Lung (tissue), 11 donors: ENCODE measurements at regions not wholly inside any gene's neighbourhood (a gene's known extent, or its start where the extent isn't known, plus 50 kb on each side); places are given as distances from the start of the nearest gene placed in this dataset.

Source experiments
- ATAC-seq: fragments of 200-7000 bp; cut with Tn5 transposase; one replicate; pipeline ENCODE4 v1.9.1; 2020; ENCODE audit warnings: moderate number of reproducible peaks; ENCODE audit not compliant: insufficient read depth, low FRiP score
- DNase-seq, 3 donors: peaks; one replicate each; pipeline ENCODE4 v3.0.0-alpha.2; 2013 to 2017
- H3K27ac ChIP-seq, 2 donors: one replicate each; pipeline ENCODE4 v1.5.1; 2013; ENCODE audit warnings: mild to moderate bottlenecking in 2 of 2, moderate library complexity in 2 of 2, control low read depth in 1 of 2, inconsistent platforms in 1 of 2, low read depth in 1 of 2, low read length in 1 of 2
- H3K27me3 ChIP-seq, 3 donors: one replicate each; pipeline ENCODE4 v1.5.1; 2013; ENCODE audit warnings: low read length in 2 of 3; ENCODE audit not compliant: control insufficient read depth in 3 of 3, insufficient read depth in 3 of 3
- H3K36me3 ChIP-seq, 4 donors: one replicate each; pipeline ENCODE4 v1.5.1; 2013; ENCODE audit warnings: low read length in 4 of 4, mild to moderate bottlenecking in 1 of 4, moderate library complexity in 1 of 4; ENCODE audit not compliant: control insufficient read depth in 4 of 4, insufficient read depth in 4 of 4
- H3K4me1 ChIP-seq, 5 donors: one replicate each; pipeline ENCODE4 v1.5.1; 2013; ENCODE audit warnings: low read length in 5 of 5, mild to moderate bottlenecking in 2 of 5, moderate library complexity in 1 of 5; ENCODE audit not compliant: control insufficient read depth in 5 of 5, insufficient read depth in 5 of 5
- H3K4me3 ChIP-seq: one replicate; pipeline ENCODE4 v1.5.1; 2013; ENCODE audit warnings: mild to moderate bottlenecking, control low read depth, moderate library complexity
- H3K9ac ChIP-seq, 2 donors: one replicate each; pipeline ENCODE4 v1.5.1; 2013; ENCODE audit warnings: low read length in 2 of 2, control low read depth in 1 of 2; ENCODE audit not compliant: insufficient read depth in 1 of 2
- H3K9me3 ChIP-seq, 4 donors: one replicate each; pipeline ENCODE4 v1.5.1; 2013; ENCODE audit warnings: low read length in 3 of 4, mild to moderate bottlenecking in 1 of 4, moderate library complexity in 1 of 4; ENCODE audit not compliant: control insufficient read depth in 4 of 4, insufficient read depth in 3 of 4
- WGBS, 2 donors: extraction: QIAGEN DNeasy Blood & Tissue Kit; methylation state at CpG; one replicate each; pipeline ENCODE4 v1.1.7; 2013; 5-methylcytosine and 5-hydroxymethylcytosine counted together
- TF ChIP-seq, protein P1 (sequence below): IDR thresholded peaks from 2 replicates; pipeline ENCODE4 v1.5.1; 2012; ENCODE audit warnings: mild to moderate bottlenecking; ENCODE audit errors: control extremely low read depth, extremely low read depth
- donor health status: control.
- donor health status: control.
- donor health status: Bipolar disorder and iron deficiency.
- donor health status: healthy.
- donor health status: DM: yes; HTN: yes; CAD: no.

- Histone ChIP-seq H3K4me1 (no peaks in the 10 kb centered on the region), H3K36me3 (no peaks in the 10 kb centered on the region), H3K27ac (no peak overlapping the region), H3K9ac (no peak overlapping the region), H3K27me3 (peaks cover 0 to 18% (median 14%) of the 10 kb centered on the region in 3 donors), H3K9me3 (no peaks in the 10 kb centered on the region), H3K4me3 (no peak overlapping the region)
- 77 to 83% methylated on average over 5 of the region's 5 CpGs for WGBS, 2 donors
- DNase-seq, result no peak
- no peak for ATAC-seq
- TF ChIP-seq, protein P1, sequence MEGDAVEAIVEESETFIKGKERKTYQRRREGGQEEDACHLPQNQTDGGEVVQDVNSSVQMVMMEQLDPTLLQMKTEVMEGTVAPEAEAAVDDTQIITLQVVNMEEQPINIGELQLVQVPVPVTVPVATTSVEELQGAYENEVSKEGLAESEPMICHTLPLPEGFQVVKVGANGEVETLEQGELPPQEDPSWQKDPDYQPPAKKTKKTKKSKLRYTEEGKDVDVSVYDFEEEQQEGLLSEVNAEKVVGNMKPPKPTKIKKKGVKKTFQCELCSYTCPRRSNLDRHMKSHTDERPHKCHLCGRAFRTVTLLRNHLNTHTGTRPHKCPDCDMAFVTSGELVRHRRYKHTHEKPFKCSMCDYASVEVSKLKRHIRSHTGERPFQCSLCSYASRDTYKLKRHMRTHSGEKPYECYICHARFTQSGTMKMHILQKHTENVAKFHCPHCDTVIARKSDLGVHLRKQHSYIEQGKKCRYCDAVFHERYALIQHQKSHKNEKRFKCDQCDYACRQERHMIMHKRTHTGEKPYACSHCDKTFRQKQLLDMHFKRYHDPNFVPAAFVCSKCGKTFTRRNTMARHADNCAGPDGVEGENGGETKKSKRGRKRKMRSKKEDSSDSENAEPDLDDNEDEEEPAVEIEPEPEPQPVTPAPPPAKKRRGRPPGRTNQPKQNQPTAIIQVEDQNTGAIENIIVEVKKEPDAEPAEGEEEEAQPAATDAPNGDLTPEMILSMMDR, result no peak
These were observed 423.2 kb downstream of the PREX1 start for GRCh38 chr20:48404598-48404997.

DNA sequence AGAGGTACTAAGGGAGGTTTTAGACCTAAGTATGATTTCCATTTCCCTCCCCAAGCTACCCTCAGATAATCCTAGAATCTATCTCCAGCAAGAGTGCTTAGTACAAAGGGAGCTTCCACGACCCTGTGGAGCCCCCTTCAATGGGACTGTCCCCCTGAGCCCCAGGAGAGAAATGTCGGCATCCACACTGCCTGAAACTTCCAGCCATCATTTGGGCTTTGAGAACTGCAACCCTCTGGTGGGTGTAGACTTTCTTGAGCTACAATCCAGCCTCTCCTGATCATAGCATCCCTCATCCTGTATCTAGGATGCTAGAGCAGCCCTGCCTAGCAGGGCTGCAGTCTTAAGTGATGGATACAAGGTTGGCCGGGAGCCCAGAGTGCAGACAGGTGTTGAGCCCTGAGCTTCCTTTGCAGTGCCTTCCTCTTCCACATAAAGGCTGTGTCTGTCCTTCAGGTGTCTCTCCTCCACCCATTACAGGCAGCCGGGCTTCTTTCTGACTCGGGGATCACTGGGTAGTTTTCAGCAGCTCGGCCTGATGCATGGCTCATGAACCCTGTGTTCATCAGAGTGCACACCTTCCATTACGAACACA is 424.5 kb downstream of the PREX1 start:
- TF ChIP-seq, protein P1, result no peak
- ATAC-seq, result no peak

DNA sequence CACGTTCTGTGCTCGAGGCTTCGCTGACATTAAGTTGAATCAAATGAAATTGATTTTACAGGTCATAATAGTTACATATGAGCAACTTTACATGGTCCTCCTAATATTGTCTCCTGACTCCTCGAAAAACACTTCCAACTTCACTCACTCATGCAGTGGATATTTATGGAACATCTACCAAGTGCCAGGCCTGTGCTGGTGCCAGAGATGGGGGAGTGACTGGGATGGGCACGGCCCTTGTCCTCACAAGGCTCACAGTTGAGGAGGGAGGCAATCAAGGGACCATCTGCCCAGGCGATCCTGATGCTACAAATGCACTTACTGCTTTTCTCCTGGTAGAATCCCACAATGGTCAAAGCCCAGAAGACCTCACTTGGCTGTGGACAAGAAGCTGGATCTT is 426.4 kb downstream of the PREX1 start:
- DNase-seq (no peak), ATAC-seq (no peak)
- H3K27ac ChIP-seq, result no peak overlapping the region
- H3K9ac ChIP-seq, result no peak overlapping the region
- no peak overlapping the region for H3K4me3 ChIP-seq
- H3K9me3 ChIP-seq, result no peaks in the 10 kb centered on the region
- TF ChIP-seq, protein P1, result no peak
- peaks cover 0 to 14% (median 11%) of the 10 kb centered on the region in 3 donors for H3K27me3 ChIP-seq
- peaks cover 0 to 23% (median 3%) of the 10 kb centered on the region in 5 donors for H3K4me1 ChIP-seq
- H3K36me3 ChIP-seq, result no peaks in the 10 kb centered on the region
- WGBS, 2 donors, result 82 to 92% methylated on average over 6 of the region's 6 CpGs

More for the DNA sequence above, 424.5 kb downstream of the PREX1 start:
- DNase-seq, result no peak
- Histone ChIP-seq H3K4me3 (no peak overlapping the region), H3K9me3 (no peaks in the 10 kb centered on the region), H3K9ac (no peak overlapping the region), H3K27ac (no peak overlapping the region), H3K36me3 (no peaks in the 10 kb centered on the region), H3K27me3 (peaks cover 0 to 18% (median 10%) of the 10 kb centered on the region in 3 donors), H3K4me1 (peaks cover 0 to 8% (median 0%) of the 10 kb centered on the region in 5 donors)
- 80 to 87% methylated on average over 7 of the region's 7 CpGs for WGBS, 2 donors

DNA sequence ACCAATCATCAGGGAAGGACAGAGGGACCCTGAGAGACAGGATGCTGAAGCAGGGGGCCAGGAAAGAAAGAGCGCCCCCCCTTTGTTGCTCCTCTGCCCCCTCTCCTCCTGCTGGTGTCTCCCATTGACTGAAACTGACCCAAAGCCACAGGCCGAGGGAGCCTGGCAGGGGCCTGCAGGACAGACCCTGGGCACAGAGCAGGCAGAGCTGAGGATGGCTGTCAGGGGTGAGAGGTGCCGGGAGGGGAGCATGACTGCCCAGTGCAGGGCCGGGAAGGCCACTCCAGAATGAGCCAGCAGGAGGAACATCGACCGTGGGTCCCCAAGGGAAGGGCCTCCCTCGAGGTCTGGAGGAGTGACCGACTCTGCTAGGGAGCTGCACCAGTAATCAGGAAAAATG is 427.8 kb downstream of the PREX1 start:
- 73 to 80% methylated on average over 8 of the region's 8 CpGs for WGBS, 2 donors

More for the DNA sequence above, 427.8 kb downstream of the PREX1 start:
- H3K9ac ChIP-seq, result no peak overlapping the region
- peaks cover 0 to 26% (median 22%) of the 10 kb centered on the region in 3 donors for H3K27me3 ChIP-seq
- ATAC-seq (no peak), DNase-seq (no peak)
- H3K36me3 ChIP-seq, result no peaks in the 10 kb centered on the region
- peaks cover 0 to 27% (median 7%) of the 10 kb centered on the region in 5 donors for H3K4me1 ChIP-seq
- no peak overlapping the region for H3K27ac ChIP-seq
- H3K4me3 ChIP-seq, result no peak overlapping the region
- TF ChIP-seq, protein P1, result no peak
- H3K9me3 ChIP-seq, result no peaks in the 10 kb centered on the region
